ENCODE measurements at regions not wholly inside any gene's neighbourhood (a gene's known extent, or its start where the extent isn't known, plus 50 kb on each side); places are given as distances from the start of the nearest gene placed in this dataset.

GRCh38 chr9:34863426-34863825, 94.7 kb upstream of the PHF24 start:
- Histone ChIP-seq H3K4me2 (ENCODE audit: insufficient read depth, insufficient read length, low read length) (no peak overlapping the region), H2BK5ac (ENCODE audit: insufficient read length, low read length) (no peak overlapping the region), H3K27me3 (ENCODE audit: insufficient read depth, low read length) (no peaks in the 10 kb centered on the region), H2AK5ac (ENCODE audit: insufficient read length, low read length) (no peak overlapping the region), H3K23me2 (ENCODE audit: insufficient read length, low read depth, low read length, poor library complexity, severe bottlenecking) (no peaks in the 10 kb centered on the region), H2BK12ac (ENCODE audit: insufficient read length, low read depth, low read length) (no peak overlapping the region), H3K23ac (ENCODE audit: insufficient read length, low read depth, low read length) (no peak overlapping the region), H4K91ac (ENCODE audit: insufficient read length, low read depth, low read length) (no peak overlapping the region), H4K5ac (ENCODE audit: insufficient read length, low read depth, low read length) (no peak overlapping the region), H4K20me1 (ENCODE audit: control insufficient read depth, insufficient read depth, insufficient read length) (no peaks in the 10 kb centered on the region), H2BK120ac (ENCODE audit: low read depth, low read length, poor library complexity, severe bottlenecking) (no peak overlapping the region), H3K4ac (ENCODE audit: low read depth, low read length) (no peak overlapping the region), H3K56ac (ENCODE audit: insufficient read length, low read depth, low read length) (no peak overlapping the region), H3K9ac (ENCODE audit: extremely low read depth, insufficient read length, low read length) (no peak overlapping the region), H3K9me3 (ENCODE audit: control insufficient read depth, low read depth, low read length) (no peaks in the 10 kb centered on the region), H3K14ac (ENCODE audit: insufficient read depth, low read length) (no peak overlapping the region), H3K18ac (ENCODE audit: insufficient read length, low read depth, low read length) (no peak overlapping the region), H3K79me1 (ENCODE audit: insufficient read depth, low read depth, low read length, poor library complexity, severe bottlenecking) (no peaks in the 10 kb centered on the region), H2BK15ac (ENCODE audit: low read depth, low read length) (no peak overlapping the region), H3K4me1 (ENCODE audit: insufficient read depth, low read length) (no peaks in the 10 kb centered on the region), H2AFZ (ENCODE audit: low read length) (no peak overlapping the region), H2BK20ac (ENCODE audit: low read depth, low read length, poor library complexity, severe bottlenecking) (no peak overlapping the region), H3T11ph (ENCODE audit: low read length) (no peak overlapping the region), H3K79me2 (ENCODE audit: insufficient read depth, low read length) (no peaks in the 10 kb centered on the region), H4K8ac (replicated peaks; ENCODE audit: insufficient read length, low read depth, low read length) (no peak overlapping the region), H3K27ac (ENCODE audit: insufficient read length, low read depth, low read length) (no peak overlapping the region)
- TF ChIP-seq CTCF (conservative IDR thresholded peaks at IDR 0.05): no peak
- H3K36me3 Mint-ChIP-seq (ENCODE audit: insufficient read depth in 1 of 3, low read depth in 3 of 3): no peaks in the 10 kb centered on the region
- H3K27ac Mint-ChIP-seq: no peak overlapping the region
- no peaks in the 10 kb centered on the region for H3K4me1 Mint-ChIP-seq
- H3K27me3 Mint-ChIP-seq (ENCODE audit: low read depth): peaks cover 42% of the 10 kb centered on the region
- no peak overlapping the region for H3K4me3 Mint-ChIP-seq
- DNase-seq: no peak
- H3K9me3 Mint-ChIP-seq: peaks cover 13 to 23% of the 10 kb centered on the region in 2 experiments; a peak in 4 of 5 replicates
- no CpG with 5 or more reads among the region's 1 CpG for WGBS (ENCODE audit: extremely low coverage, insufficient read length, low lambda C conversion rate)

Data from H9 (cell line).